Calu3 (cell line): ENCODE measurements at regions not wholly inside any gene's neighbourhood (a gene's known extent, or its start where the extent isn't known, plus 50 kb on each side); places are given as distances from the start of the nearest gene placed in this dataset.

Experiments
- BruUV-seq: library from RNA; stranded (reverse); fragments of 400-500 nt; replicated peaks from 2 replicates; lab custom pipeline; 2021; lab: Mats Ljungman, UMichigan
- CTCF ChIA-PET: fragments of 300-600 bp; sonication (Branson Sonifier 250); formaldehyde crosslinking; loops from one replicate; lab custom pipeline; 2022; ENCODE audit warnings: antibody characterized with exemption; lab: Charles Lee
- DNase-seq: peaks from one replicate; pipeline ENCODE4 v3.0.0; 2022
- H3K27ac Mint-ChIP-seq: one replicate; pipeline ENCODE4 v1.8.0; 2022; ENCODE audit warnings: mixed read lengths; ENCODE audit not compliant: unreplicated experiment
- H3K27me3 Mint-ChIP-seq: one replicate; pipeline ENCODE4 v1.8.0; 2022; ENCODE audit warnings: mixed read lengths; ENCODE audit not compliant: unreplicated experiment
- H3K36me3 Mint-ChIP-seq: one replicate; pipeline ENCODE4 v1.8.0; 2022; ENCODE audit warnings: mild to moderate bottlenecking, moderate library complexity, mixed read lengths; ENCODE audit not compliant: insufficient read depth, unreplicated experiment
- H3K4me1 Mint-ChIP-seq: one replicate; pipeline ENCODE4 v1.8.0; 2022; ENCODE audit warnings: mild to moderate bottlenecking, low read depth, mixed read lengths; ENCODE audit not compliant: unreplicated experiment
- H3K4me3 Mint-ChIP-seq: one replicate; pipeline ENCODE4 v1.8.0; 2022; ENCODE audit warnings: mild to moderate bottlenecking, low read depth, moderate library complexity, mixed read lengths; ENCODE audit not compliant: unreplicated experiment
- H3K9me3 Mint-ChIP-seq: one replicate; pipeline ENCODE4 v1.8.0; 2022; ENCODE audit warnings: low read depth, mixed read lengths; ENCODE audit not compliant: unreplicated experiment
- CTCF ChIP-seq: fragments of 200-600 bp; IDR thresholded peaks from one replicate; pipeline ENCODE4 v1.8.0; 2022; ENCODE audit warnings: antibody characterized with exemption; ENCODE audit not compliant: unreplicated experiment
- intact Hi-C: fragments of 100-400 bp; cut with micrococcal nuclease; formaldehyde crosslinking; loops from one replicate; pipeline ENCODE4 v1.10.0; 2022; ENCODE audit not compliant: unreplicated experiment

- H3K4me1 Mint-ChIP-seq: no peaks in the 10 kb centered on the region
- peaks cover 3% of the 10 kb centered on the region for H3K9me3 Mint-ChIP-seq
- CTCF ChIA-PET: no interaction called here
- H3K4me3 Mint-ChIP-seq: no peak overlapping the region
- no peaks in the 10 kb centered on the region for H3K27me3 Mint-ChIP-seq
- no peak overlapping the region for H3K27ac Mint-ChIP-seq
- intact Hi-C loops: no loop called here
- TF ChIP-seq CTCF: no peak
- H3K36me3 Mint-ChIP-seq: no peaks in the 10 kb centered on the region
- no TSS peak for BruUV-seq
- no peak for DNase-seq
These were observed 1028.6 kb downstream of the OTOL1 start for GRCh38 chr3:162525066-162525742.

GRCh38 chr3:162525771-162526170, 1029.2 kb downstream of the OTOL1 start:
- TF ChIP-seq CTCF: no peak
- CTCF ChIA-PET: no interaction called here
- Mint-ChIP-seq H3K27ac (no peak overlapping the region), H3K4me3 (no peak overlapping the region), H3K4me1 (no peaks in the 10 kb centered on the region), H3K27me3 (no peaks in the 10 kb centered on the region), H3K9me3 (peaks cover 3% of the 10 kb centered on the region), H3K36me3 (no peaks in the 10 kb centered on the region)
- BruUV-seq: no TSS peak
- intact Hi-C loops: no loop called here
- DNase-seq: no peak

GRCh38 chr3:162534431-162534830, 1037.8 kb downstream of the OTOL1 start:
- Mint-ChIP-seq H3K9me3 (no peaks in the 10 kb centered on the region), H3K4me3 (no peak overlapping the region), H3K27ac (no peak overlapping the region), H3K27me3 (no peaks in the 10 kb centered on the region), H3K4me1 (no peaks in the 10 kb centered on the region), H3K36me3 (no peaks in the 10 kb centered on the region)
- BruUV-seq: no TSS peak
- no peak for TF ChIP-seq CTCF
- intact Hi-C loops: no loop called here
- CTCF ChIA-PET: no interaction called here
- no peak for DNase-seq

- CTCF ChIA-PET: no interaction called here
- no peak overlapping the region for H3K4me3 Mint-ChIP-seq
- no peaks in the 10 kb centered on the region for H3K27me3 Mint-ChIP-seq
- H3K4me1 Mint-ChIP-seq: no peaks in the 10 kb centered on the region
- no peaks in the 10 kb centered on the region for H3K9me3 Mint-ChIP-seq
- no peak overlapping the region for H3K27ac Mint-ChIP-seq
- DNase-seq: no peak
- TF ChIP-seq CTCF: no peak
- no peaks in the 10 kb centered on the region for H3K36me3 Mint-ChIP-seq
- intact Hi-C loops: no loop called here
- BruUV-seq: no TSS peak
These were observed 1041.9 kb downstream of the OTOL1 start for GRCh38 chr3:162538491-162538890.
